SK-N-SH (cell line): ENCODE measurements at regions not wholly inside any gene's neighbourhood (a gene's known extent, or its start where the extent isn't known, plus 50 kb on each side); places are given as distances from the start of the nearest gene placed in this dataset.

ENCODE experiments used
- CHD2 ChIP-seq: fragments of 150-350 bp; IDR thresholded peaks from 2 replicates; pipeline ENCODE4 v1.6.1; 2018; ENCODE audit warnings: low read length; ENCODE audit not compliant: partially characterized antibody
- EP300 ChIP-seq, 2 experiments: IDR thresholded peaks; 2 replicates each; pipeline versions ENCODE4 v1.4.0 to v1.6.1; 2012; ENCODE audit warnings: borderline replicate concordance in 1 of 2, low read depth in 1 of 2, low read length in 1 of 2
- GATA2 ChIP-seq: sonication (generic); formaldehyde crosslinking; IDR thresholded peaks from 2 replicates; pipeline ENCODE4 v1.5.0; 2020; ENCODE audit warnings: mild to moderate bottlenecking, missing genetic modification reagents
- JUND ChIP-seq: IDR thresholded peaks from 2 replicates; pipeline ENCODE4 v1.4.0; 2012
- NFIC ChIP-seq: IDR thresholded peaks from 2 replicates; pipeline ENCODE4 v1.4.0; 2012; ENCODE audit warnings: borderline replicate concordance
- POLR2AphosphoS5 ChIP-seq: IDR thresholded peaks from 2 replicates; pipeline ENCODE4 v1.6.1; 2012; ENCODE audit warnings: low read depth, low read length
- TCF12 ChIP-seq: IDR thresholded peaks from 2 replicates; pipeline ENCODE4 v1.4.0; 2012
- YY1 ChIP-seq: IDR thresholded peaks from 2 replicates; pipeline ENCODE4 v1.4.0; 2012; ENCODE audit warnings: low read depth, mild to moderate bottlenecking
- TF ChIP-seq, protein P1 (sequence below): fragments of 200-600 bp; sonication (generic); IDR thresholded peaks from 2 replicates; pipeline ENCODE4 v1.6.1; 2017; ENCODE audit warnings: antibody characterized with exemption, mild to moderate bottlenecking, moderate library complexity
- TF ChIP-seq, protein P2 (sequence below): IDR thresholded peaks from 2 replicates; pipeline ENCODE4 v1.4.0; 2012; ENCODE audit warnings: low read depth
- TF ChIP-seq, protein P3 (sequence below): fragments of 150-350 bp; IDR thresholded peaks from 2 replicates; pipeline ENCODE4 v1.6.1; 2017; ENCODE audit warnings: antibody characterized with exemption, low read length, low read depth, borderline replicate concordance

DNA sequence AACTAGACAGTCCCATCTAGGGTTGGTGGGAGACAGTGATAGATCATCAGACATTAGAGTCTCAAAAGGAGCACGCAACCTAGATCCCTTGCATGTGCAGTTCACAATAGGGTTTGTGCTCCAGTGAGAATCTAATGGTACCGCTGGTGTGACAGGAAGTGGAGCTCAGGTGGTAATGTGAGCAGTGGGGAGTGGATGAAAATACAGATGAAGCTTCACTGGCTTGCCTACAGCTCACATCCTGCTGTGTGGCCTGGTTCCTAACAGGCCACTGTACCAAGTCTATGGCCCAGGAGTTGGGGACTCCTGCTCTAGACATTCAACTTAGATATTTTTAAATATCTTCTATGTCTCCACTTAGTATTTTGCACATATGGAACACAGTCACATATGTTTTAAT lies 231.1 kb upstream of the NRIP1 start:
- TF ChIP-seq, protein P1, sequence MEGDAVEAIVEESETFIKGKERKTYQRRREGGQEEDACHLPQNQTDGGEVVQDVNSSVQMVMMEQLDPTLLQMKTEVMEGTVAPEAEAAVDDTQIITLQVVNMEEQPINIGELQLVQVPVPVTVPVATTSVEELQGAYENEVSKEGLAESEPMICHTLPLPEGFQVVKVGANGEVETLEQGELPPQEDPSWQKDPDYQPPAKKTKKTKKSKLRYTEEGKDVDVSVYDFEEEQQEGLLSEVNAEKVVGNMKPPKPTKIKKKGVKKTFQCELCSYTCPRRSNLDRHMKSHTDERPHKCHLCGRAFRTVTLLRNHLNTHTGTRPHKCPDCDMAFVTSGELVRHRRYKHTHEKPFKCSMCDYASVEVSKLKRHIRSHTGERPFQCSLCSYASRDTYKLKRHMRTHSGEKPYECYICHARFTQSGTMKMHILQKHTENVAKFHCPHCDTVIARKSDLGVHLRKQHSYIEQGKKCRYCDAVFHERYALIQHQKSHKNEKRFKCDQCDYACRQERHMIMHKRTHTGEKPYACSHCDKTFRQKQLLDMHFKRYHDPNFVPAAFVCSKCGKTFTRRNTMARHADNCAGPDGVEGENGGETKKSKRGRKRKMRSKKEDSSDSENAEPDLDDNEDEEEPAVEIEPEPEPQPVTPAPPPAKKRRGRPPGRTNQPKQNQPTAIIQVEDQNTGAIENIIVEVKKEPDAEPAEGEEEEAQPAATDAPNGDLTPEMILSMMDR = no peak
- no peak for TF ChIP-seq YY1
- no peak for TF ChIP-seq JUND
- TF ChIP-seq, protein P2, sequence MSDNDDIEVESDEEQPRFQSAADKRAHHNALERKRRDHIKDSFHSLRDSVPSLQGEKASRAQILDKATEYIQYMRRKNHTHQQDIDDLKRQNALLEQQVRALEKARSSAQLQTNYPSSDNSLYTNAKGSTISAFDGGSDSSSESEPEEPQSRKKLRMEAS = no peak
- no peak for TF ChIP-seq CHD2
- no peak for TF ChIP-seq EP300 (IDR thresholded peaks at IDR 0.05; ENCODE audit: borderline replicate concordance in 1 of 2, low read depth in 1 of 2, low read length in 1 of 2)
- TF ChIP-seq POLR2AphosphoS5 = no peak
- TF ChIP-seq NFIC = no peak
- TF ChIP-seq, protein P3, sequence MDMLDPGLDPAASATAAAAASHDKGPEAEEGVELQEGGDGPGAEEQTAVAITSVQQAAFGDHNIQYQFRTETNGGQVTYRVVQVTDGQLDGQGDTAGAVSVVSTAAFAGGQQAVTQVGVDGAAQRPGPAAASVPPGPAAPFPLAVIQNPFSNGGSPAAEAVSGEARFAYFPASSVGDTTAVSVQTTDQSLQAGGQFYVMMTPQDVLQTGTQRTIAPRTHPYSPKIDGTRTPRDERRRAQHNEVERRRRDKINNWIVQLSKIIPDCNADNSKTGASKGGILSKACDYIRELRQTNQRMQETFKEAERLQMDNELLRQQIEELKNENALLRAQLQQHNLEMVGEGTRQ = no peak
- TF ChIP-seq TCF12 = no peak
- no peak for TF ChIP-seq GATA2 (CRISPR knock-in tag)
